Urothelium cell line (cell line): ENCODE measurements at regions not wholly inside any gene's neighbourhood (a gene's known extent, or its start where the extent isn't known, plus 50 kb on each side); places are given as distances from the start of the nearest gene placed in this dataset.

ENCODE experiments used
- DNase-seq: peaks from one replicate; pipeline ENCODE4 v3.0.0; 2011; ENCODE audit warnings: low spot score, mixed read lengths
- FAIRE-seq: peaks from 2 replicates; lab custom pipeline; 2011; peaks lifted over from hg19 to GRCh38; lab: Jason Lieb, UNC

GRCh38 chr1:165034136-165034809, 322.2 kb downstream of the LMX1A start:
- no peak for FAIRE-seq
- no peak for DNase-seq

GRCh38 chr1:165031001-165031400, 325.5 kb downstream of the LMX1A start:
- FAIRE-seq (no peak), DNase-seq (no peak)

DNA sequence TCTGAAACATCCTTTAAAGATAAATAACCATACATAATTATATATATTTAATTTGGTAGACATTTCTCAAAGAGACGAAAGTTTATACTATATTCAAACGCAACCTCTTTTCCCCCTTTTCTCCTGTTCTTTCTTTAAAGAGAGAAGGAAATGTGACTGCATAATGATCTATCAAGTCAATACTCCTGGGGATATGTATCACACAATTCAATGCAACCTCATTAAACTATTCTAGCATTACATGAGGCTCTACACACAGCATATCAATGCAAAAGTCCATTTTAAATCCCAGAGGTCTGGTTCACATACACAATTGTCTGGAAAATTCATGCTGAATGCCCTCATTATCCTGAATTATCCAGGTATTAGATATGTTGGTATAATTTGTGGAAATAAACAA, 330.7 kb downstream of the LMX1A start:
- FAIRE-seq (no peak), DNase-seq (no peak)

DNA sequence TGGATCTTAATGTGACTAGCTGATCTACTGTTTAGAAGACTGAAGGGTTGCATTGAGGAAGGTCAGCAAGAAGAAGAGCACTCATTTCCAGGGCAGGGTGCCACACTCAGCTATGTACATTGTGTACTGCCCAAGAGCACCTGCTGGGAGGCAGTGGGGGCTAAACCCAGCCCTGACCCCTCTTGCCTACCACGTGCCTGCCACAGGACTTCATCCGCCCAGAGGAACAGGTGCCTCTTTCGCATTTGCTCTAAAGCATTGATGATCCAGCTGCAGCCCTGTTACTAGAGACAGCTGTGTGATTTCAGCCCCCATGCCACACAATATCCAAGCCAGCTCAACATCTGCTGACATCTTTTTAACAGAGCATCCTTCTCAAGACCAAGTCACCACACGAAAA, 341.8 kb downstream of the LMX1A start:
- FAIRE-seq, result no peak
- DNase-seq, result no peak

DNA sequence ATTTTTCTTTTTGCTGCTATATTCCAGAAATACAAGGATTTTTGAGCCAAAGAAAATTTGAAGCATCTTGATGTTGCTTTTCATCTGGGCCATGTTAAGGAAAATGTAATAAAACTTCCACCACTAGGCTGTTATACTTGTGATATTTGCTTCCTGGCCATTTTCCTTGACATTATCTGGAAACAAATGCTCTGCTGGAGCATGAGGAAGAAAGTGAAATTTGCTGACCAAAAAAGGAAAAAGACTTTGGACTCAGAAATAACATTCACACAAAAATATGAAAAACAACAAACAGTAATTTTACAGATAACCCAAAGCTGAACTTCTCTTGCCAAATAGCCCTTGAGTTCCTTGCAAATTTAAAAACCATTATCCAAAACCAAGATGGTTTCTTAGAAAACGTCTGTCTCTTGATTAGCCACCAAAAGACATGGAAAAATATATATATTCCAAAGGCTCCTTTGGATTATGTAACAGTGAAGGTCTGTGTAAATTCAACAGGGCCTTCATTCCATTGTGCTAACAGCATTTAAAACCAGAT, 344.5 kb downstream of the LMX1A start:
- no peak for FAIRE-seq
- DNase-seq, result no peak

- FAIRE-seq, result no peak
- no peak for DNase-seq
These were observed 345.3 kb downstream of the LMX1A start for GRCh38 chr1:165011186-165011585.

DNA sequence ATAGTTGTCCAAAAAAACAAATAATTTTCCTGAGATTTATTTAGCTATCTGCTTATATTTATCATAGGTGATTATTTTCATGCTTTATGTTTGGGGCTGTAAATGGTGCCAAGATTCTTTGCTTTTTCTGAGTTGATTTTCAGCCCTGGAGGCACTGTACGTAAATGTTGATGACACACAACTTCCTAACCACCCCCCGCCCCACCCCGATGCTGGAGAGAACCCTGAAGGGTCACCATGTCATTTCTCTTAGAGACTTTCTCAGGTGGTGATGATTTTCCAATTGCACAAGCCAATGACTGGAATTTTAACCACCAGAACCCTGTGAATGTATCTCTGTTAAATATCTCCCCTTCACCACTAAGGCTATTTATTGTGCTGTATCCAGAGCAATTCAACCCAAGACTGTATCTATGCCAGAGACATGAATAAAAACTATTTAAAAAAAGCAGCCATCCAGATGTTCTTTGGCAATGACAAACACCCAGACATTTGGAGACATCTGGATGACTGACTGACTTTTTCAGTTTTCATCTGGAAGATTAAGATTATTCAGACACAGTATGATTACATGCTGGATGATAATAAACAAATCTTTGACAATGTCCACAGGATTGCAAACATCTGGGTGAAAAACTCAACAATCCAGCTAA, 346.0 kb downstream of the LMX1A start:
- no peak for DNase-seq
- FAIRE-seq, result no peak

DNA sequence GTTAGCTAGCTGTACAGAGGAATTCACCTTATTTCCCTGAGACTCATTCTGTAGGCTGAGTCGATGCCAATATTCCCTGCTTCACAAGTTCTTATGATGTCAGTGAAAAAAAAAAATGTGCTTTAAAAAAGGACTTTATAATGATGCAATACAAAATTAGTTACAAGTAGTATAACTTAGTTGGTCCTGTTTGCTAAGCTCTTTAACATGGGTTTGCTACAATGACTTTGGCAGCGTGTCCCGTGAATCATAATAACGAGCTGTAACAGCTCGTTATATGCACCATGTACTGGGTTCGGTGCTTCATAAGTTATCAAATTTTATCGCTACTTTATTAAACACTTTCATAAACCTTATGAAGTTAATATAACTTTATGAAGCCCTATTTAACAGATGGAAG, 349.7 kb downstream of the LMX1A start:
- no peak for FAIRE-seq
- DNase-seq, result no peak

DNA sequence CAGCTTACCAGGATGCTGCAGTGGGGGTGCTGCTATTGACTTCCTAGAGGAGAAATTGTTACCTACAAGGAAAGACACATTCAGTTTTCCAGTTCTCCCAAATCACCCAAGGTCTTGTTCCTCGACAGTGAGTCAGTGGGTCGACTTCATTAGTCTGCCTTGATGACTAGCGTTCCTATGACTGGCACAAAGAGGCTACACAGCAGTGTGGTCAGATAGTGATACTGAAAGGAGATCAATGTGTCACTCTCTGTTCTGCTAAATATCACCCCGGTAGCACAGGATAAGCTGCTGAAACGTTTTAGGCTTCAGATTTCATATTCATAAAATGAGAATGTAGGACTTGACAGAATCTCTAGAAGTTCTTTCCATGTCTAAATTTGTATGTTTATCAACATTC, 357.4 kb downstream of the LMX1A start:
- no peak for FAIRE-seq
- DNase-seq, result no peak

DNA sequence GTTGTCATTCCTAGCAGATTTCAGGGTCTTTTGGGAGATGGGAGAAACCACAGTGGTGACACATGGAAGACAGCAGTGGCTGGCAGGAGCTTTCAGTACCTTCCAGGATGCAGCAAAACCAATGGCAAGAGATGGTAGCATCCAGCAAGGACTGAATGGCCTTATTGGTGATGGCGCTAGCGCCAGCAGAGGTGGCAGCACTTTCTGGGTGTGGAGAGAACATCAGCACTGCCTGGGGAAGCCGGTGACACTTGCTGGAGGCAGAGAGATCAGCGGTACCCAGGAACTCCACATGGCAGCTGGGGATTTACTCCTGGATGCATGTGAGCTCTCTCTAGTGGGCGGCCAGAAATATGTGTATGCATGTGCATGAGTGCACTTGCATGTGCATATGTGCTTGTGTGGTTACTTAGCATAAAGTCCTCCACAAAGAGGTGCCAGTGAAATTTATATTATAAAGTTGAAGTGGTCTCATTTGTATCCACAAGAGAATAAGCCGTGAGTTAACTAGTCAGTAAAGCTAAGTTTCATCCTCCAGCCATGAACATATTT, 364.7 kb downstream of the LMX1A start:
- FAIRE-seq (no peak), DNase-seq (no peak)

DNA sequence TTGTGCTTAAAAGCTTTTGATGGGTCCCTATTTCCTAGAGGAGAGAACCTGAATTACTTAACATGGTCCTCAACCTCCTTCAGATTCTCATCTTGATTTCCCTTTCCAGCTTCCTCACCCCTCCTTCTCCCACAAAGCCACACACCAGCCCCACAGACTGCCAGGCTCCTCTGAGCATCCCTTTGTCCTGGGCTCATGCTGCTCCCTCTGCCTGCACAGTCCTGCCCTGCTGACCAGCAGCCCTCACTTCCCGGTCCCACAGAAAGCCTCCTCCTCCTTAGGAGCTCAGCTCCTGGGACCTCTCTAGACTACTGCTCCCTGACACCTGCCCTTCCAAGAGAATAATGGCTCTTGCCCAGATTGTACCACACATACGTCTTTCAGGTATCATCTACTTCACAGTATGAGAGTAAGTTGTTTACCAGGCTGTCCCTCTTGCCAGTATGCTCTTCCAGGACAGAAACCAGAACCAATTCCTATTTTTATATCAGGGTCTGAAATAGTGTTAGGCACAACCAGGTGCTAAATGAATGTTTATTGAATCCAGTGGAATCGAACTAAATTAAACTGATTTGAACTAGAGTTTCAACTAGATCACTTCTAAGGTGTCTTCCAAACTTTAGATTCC, 373.4 kb downstream of the LMX1A start:
- DNase-seq, result no peak
- FAIRE-seq, result no peak

GRCh38 chr1:164982545-164982944, 374.0 kb downstream of the LMX1A start:
- DNase-seq, result no peak
- FAIRE-seq, result no peak

DNA sequence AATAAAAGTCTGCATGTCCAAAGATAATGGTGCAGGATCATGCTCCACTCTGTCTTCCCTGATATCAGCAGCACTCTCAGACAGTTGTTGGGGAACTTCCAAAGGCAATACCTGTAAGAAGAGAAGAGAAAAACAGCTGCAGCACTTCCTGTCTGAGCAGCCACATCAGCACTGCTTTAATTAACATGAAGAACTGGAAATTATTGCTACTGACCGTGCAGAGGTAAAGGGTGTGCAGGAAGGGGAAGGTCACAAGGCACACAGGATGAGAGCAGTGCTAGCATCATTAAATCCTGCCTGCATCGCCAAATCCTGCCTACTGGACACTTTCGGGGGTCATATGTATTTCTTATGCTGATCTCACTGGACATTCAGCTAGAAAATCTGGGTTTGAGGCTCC, 379.0 kb downstream of the LMX1A start:
- DNase-seq (no peak), FAIRE-seq (no peak)

DNA sequence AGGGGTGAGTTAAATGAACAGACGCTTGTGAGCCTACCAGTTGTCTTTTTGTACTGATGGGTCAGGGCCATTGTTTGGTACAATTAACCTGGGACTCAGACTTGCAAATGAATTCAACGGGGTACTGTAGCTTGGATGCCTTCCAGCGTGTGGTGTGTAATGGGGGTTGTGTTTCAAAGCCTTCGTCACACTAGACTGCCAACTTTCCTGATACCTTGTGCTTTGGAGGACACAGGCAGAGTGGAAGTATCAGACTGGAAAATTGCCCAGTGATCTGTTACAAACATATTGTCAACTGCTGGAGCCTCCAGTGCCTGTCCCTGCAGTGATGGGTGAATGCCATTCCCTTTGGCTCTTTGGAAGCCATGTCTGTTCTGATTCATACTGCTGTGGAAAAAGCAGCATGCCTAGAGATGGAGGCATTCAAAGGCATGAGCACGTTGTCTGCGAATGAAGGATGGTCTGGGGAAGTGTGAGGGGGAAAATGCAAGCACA, 384.5 kb downstream of the LMX1A start:
- DNase-seq (no peak), FAIRE-seq (no peak)

GRCh38 chr1:164971391-164971790, 385.1 kb downstream of the LMX1A start:
- FAIRE-seq, result no peak
- no peak for DNase-seq

DNA sequence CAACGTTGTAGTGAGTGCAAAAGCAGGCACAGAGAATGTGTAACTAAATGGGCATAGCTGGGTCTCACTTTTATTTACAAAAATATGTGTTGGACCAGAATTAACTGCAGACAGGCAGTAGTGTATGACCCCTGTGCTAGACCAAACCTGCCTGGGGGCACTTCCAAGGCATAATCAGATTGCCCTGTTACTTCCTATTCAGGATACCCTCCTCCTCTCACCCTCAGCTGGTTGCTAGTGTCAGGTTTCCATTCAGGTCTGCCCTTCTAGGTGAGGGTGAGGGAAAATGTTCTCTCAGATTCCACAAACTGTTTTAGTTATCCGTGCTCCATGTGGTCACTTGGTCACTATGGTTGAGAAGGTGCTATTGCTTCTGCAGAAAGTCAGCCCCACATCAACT, 387.3 kb downstream of the LMX1A start:
- FAIRE-seq, result no peak
- no peak for DNase-seq

- FAIRE-seq, result no peak
- DNase-seq, result no peak
These were observed 389.2 kb downstream of the LMX1A start for GRCh38 chr1:164967300-164967699.

GRCh38 chr1:164961715-164962114, 394.8 kb downstream of the LMX1A start:
- DNase-seq (no peak), FAIRE-seq (no peak)

DNA sequence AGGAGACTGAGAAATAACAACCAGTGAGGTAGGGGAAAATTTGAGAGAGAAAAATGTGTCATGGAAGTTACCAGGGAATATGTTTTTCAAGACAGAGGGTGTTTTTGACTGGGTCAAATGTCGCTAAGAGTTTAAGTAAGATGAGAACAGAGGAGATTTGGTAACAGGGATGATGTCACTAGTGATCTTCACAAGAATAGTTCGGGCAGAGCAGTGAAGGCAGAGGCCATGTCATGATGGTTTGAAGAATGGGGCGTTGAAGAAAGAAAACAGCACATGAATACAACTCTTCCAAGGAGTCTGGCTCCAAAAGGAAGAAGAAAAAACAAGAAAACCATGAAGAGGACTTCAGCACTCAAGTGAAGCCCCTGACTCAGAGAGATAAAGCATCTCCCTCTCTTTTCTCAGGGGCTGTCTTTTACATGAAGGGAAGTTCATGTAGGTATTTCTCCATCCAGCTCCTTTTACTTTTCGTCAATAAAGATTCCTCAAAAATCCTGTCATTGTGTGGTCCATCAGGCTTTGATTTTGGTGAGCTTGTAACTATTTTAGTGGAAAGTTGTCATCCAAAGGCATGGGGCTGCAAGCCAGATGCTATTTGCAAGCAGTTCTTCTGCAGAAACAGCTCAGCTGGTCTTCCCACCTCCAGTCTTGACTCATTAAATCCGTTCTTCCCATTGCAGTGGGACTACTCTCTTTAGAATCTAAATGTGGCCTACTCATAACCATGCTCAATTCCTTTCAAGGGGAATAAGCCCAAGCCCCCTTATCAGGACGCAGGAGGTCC, 397.3 kb downstream of the LMX1A start:
- no peak for FAIRE-seq
- DNase-seq, result no peak

DNA sequence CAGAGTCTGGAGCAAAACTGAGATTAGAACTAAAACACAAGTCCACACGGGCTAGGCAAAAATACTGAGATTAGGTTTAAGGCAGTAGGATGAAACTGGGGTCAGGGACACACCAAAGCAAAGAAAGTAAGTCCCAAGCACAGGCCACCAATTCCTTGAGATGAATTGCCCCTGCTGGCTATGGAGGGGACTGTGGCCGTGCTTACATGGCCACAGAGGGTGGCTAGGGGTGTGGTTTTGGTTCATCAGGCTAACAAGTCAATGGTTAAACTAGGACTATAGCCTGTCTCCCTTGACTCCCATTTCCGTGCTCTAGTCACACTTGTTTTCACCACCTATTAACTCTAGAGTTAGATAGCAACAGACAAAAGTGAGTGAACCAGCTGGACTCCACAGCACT, 394.8 kb downstream of the PBX1 start:
- FAIRE-seq (no peak), DNase-seq (no peak)

GRCh38 chr1:164953098-164953497, 394.1 kb downstream of the PBX1 start:
- FAIRE-seq (no peak), DNase-seq (no peak)
